ENCODE measurements at regions not wholly inside any gene's neighbourhood (a gene's known extent, or its start where the extent isn't known, plus 50 kb on each side); places are given as distances from the start of the nearest gene placed in this dataset.

DNA sequence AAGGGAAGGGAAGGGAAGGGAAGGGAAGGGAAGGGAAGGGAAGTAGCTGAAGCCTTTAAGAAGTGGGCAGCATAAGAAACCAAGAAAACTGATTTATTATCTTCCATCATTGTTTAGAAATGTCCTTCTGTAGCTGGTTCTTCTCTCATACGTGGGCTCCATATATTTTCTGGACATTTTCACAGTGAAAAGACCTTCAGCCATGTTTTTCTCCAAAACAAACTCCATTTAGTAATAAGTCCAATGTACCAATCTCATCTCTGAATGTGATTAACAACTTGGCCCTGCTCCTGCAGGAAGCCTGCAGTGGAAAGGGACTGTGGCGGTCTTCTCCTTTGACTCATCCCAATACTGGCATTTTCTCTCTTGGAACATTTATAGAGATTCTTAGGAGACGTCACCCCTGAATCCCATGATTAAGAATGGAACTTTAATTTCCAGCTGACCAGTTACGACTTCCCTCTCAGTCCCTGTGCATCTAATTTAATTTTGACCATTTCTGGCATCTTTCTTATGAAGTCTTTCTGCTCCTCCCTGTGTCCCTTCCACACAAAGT, 96.6 kb upstream of the GUCY1A1 start:
- Mint-ChIP-seq H3K9me3 (peaks cover 0 to 1% of the 10 kb centered on the region in 2 experiments; a peak in 1 of 5 replicates), H3K27me3 (ENCODE audit: low read depth) (peaks cover 2% of the 10 kb centered on the region; the same call in 1 of the 2 replicates), H3K4me1 (no peaks in the 10 kb centered on the region), H3K4me3 (no peak overlapping the region), H3K36me3 (ENCODE audit: insufficient read depth in 1 of 3, low read depth in 3 of 3) (no peaks in the 10 kb centered on the region), H3K27ac (no peak overlapping the region)
- no peak overlapping the region for H2AFZ ChIP-seq (ENCODE audit: low read length)
- H3K4ac ChIP-seq (ENCODE audit: low read depth, low read length), result no peak overlapping the region
- H2BK15ac ChIP-seq (ENCODE audit: low read depth, low read length), result no peak overlapping the region
- no peaks in the 10 kb centered on the region for H4K20me1 ChIP-seq (ENCODE audit: control insufficient read depth, insufficient read depth, insufficient read length)
- no peak overlapping the region for H3K9ac ChIP-seq (ENCODE audit: extremely low read depth, insufficient read length, low read length)
- H3K79me1 ChIP-seq (ENCODE audit: insufficient read depth, low read depth, low read length, poor library complexity, severe bottlenecking), result no peaks in the 10 kb centered on the region
- no peak overlapping the region for H2AK5ac ChIP-seq (ENCODE audit: insufficient read length, low read length)
- TF ChIP-seq, protein P1, sequence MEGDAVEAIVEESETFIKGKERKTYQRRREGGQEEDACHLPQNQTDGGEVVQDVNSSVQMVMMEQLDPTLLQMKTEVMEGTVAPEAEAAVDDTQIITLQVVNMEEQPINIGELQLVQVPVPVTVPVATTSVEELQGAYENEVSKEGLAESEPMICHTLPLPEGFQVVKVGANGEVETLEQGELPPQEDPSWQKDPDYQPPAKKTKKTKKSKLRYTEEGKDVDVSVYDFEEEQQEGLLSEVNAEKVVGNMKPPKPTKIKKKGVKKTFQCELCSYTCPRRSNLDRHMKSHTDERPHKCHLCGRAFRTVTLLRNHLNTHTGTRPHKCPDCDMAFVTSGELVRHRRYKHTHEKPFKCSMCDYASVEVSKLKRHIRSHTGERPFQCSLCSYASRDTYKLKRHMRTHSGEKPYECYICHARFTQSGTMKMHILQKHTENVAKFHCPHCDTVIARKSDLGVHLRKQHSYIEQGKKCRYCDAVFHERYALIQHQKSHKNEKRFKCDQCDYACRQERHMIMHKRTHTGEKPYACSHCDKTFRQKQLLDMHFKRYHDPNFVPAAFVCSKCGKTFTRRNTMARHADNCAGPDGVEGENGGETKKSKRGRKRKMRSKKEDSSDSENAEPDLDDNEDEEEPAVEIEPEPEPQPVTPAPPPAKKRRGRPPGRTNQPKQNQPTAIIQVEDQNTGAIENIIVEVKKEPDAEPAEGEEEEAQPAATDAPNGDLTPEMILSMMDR (conservative IDR thresholded peaks at IDR 0.05), result no peak
- H2BK120ac ChIP-seq (ENCODE audit: low read depth, low read length, poor library complexity, severe bottlenecking), result no peak overlapping the region
- no peaks in the 10 kb centered on the region for H3K9me3 ChIP-seq (ENCODE audit: control insufficient read depth, low read depth, low read length)
- H4K5ac ChIP-seq (ENCODE audit: insufficient read length, low read depth, low read length), result no peak overlapping the region
- H3T11ph ChIP-seq (ENCODE audit: low read length), result no peak overlapping the region
- H3K56ac ChIP-seq (ENCODE audit: insufficient read length, low read depth, low read length), result no peak overlapping the region
- H2BK12ac ChIP-seq (ENCODE audit: insufficient read length, low read depth, low read length), result no peak overlapping the region
- no peaks in the 10 kb centered on the region for H3K27me3 ChIP-seq (ENCODE audit: insufficient read depth, low read length)
- no peak overlapping the region for H4K8ac ChIP-seq (replicated peaks; ENCODE audit: insufficient read length, low read depth, low read length)
- H2BK20ac ChIP-seq (ENCODE audit: low read depth, low read length, poor library complexity, severe bottlenecking), result no peak overlapping the region
- H3K4me1 ChIP-seq (ENCODE audit: insufficient read depth, low read length), result no peaks in the 10 kb centered on the region
- no peak overlapping the region for H3K18ac ChIP-seq (ENCODE audit: insufficient read length, low read depth, low read length)
- H3K23me2 ChIP-seq (ENCODE audit: insufficient read length, low read depth, low read length, poor library complexity, severe bottlenecking), result no peaks in the 10 kb centered on the region
- H3K27ac ChIP-seq (ENCODE audit: insufficient read length, low read depth, low read length), result no peak overlapping the region
- no peak overlapping the region for H3K23ac ChIP-seq (ENCODE audit: insufficient read length, low read depth, low read length)
- DNase-seq, result no peak
- H2BK5ac ChIP-seq (ENCODE audit: insufficient read length, low read length), result no peak overlapping the region
- H3K14ac ChIP-seq (ENCODE audit: insufficient read depth, low read length), result no peak overlapping the region
- no peaks in the 10 kb centered on the region for H3K79me2 ChIP-seq (ENCODE audit: insufficient read depth, low read length)
- H4K91ac ChIP-seq (ENCODE audit: insufficient read length, low read depth, low read length), result no peak overlapping the region
- H3K4me2 ChIP-seq (ENCODE audit: insufficient read depth, insufficient read length, low read length), result no peak overlapping the region
- WGBS (ENCODE audit: extremely low coverage, insufficient read length, low lambda C conversion rate), result no CpG with 5 or more reads among the region's 4 CpGs

Data from H9 (cell line).